ENCODE measurements at regions not wholly inside any gene's neighbourhood (a gene's known extent, or its start where the extent isn't known, plus 50 kb on each side); places are given as distances from the start of the nearest gene placed in this dataset.

- ChIA-PET POLR2A (no interaction called here), CTCF (interaction anchor here (0.8 kb wide), 1 partner anchor 13 kb away, joined by 3 read pairs; no protein-coding TSS in a partner anchor)
- H3K9me3 Mint-ChIP-seq (ENCODE audit: insufficient read depth), result peaks cover 4% of the 10 kb centered on the region
- Histone ChIP-seq H4K20me1 (ENCODE audit: control insufficient read depth, insufficient read depth, low read length, poor library complexity, severe bottlenecking) (no peaks in the 10 kb centered on the region), H3K9me3 (ENCODE audit: control extremely low read depth in 1 of 3, control insufficient read depth in 2 of 3, insufficient read depth in 1 of 3, low read length in 2 of 3) (peaks cover 0 to 3% (median 0%) of the 10 kb centered on the region in 3 donors), H3K4me2 (replicated peaks; ENCODE audit: low read depth, low read length, poor library complexity, severe bottlenecking) (no peak overlapping the region), H3K27ac (ENCODE audit: low read length in 2 of 2) (no peak overlapping the region), H3K4me3 (ENCODE audit: control extremely low read depth in 1 of 5, extremely low read depth in 1 of 5, insufficient read depth in 1 of 5, low read depth in 2 of 5, low read length in 4 of 5) (no peak overlapping the region), H3K27me3 (replicated peaks in 1 of 4; ENCODE audit: control extremely low read depth in 1 of 4, control insufficient read depth in 3 of 4, insufficient read depth in 4 of 4, low read length in 3 of 4) (peaks cover 0 to 9% (median 2%) of the 10 kb centered on the region in 4 experiments), H3K36me3 (replicated peaks in 1 of 2; ENCODE audit: control extremely low read depth in 1 of 2, control insufficient read depth in 1 of 2, extremely low read depth in 1 of 2, insufficient read depth in 2 of 2, low read length in 1 of 2) (no peaks in the 10 kb centered on the region), H2AFZ (ENCODE audit: insufficient read depth, low read depth, low read length, poor library complexity, severe bottlenecking) (no peak overlapping the region), H3K79me2 (ENCODE audit: control insufficient read depth, insufficient read depth, low read length) (no peaks in the 10 kb centered on the region), H3K4me1 (ENCODE audit: control insufficient read depth in 2 of 2, insufficient read depth in 2 of 2, low read length in 2 of 2) (no peaks in the 10 kb centered on the region), H3K9ac (ENCODE audit: low read length) (no peak overlapping the region)
- H3K27me3 Mint-ChIP-seq, result peaks cover 24% of the 10 kb centered on the region
- DNase-seq (no peak), ATAC-seq (ENCODE audit: low read depth) (no peak)
- no peaks in the 10 kb centered on the region for H3K4me1 Mint-ChIP-seq
- intact Hi-C loops (cut with micrococcal nuclease), result no loop called here
- 75% methylated on average over 2 of the region's 3 CpGs for WGBS (ENCODE audit: insufficient coverage)
- TF ChIP-seq CTCF (IDR thresholded peaks at IDR 0.05), result no peak
- no peak for TF ChIP-seq EZH2 (IDR thresholded peaks at IDR 0.05; ENCODE audit: borderline replicate concordance, insufficient read depth, low read depth, low read length, poor library complexity, severe bottlenecking)
- no peak overlapping the region for H3K27ac Mint-ChIP-seq
- H3K4me3 Mint-ChIP-seq, result no peak overlapping the region
These were observed 93.3 kb downstream of the EDN1 start for GRCh38 chr6:12383448-12383847.

GRCh38 chr6:12384357-12384912 lies 94.3 kb downstream of the EDN1 start:
- Mint-ChIP-seq H3K27me3 (peaks cover 28% of the 10 kb centered on the region), H3K4me3 (no peak overlapping the region), H3K9me3 (ENCODE audit: insufficient read depth) (peaks cover 4% of the 10 kb centered on the region), H3K27ac (no peak overlapping the region), H3K4me1 (no peaks in the 10 kb centered on the region)
- Histone ChIP-seq H3K27me3 (replicated peaks in 1 of 4; ENCODE audit: control extremely low read depth in 1 of 4, control insufficient read depth in 3 of 4, insufficient read depth in 4 of 4, low read length in 3 of 4) (peaks cover 0 to 9% (median 2%) of the 10 kb centered on the region in 4 experiments), H3K36me3 (replicated peaks in 1 of 2; ENCODE audit: control extremely low read depth in 1 of 2, control insufficient read depth in 1 of 2, extremely low read depth in 1 of 2, insufficient read depth in 2 of 2, low read length in 1 of 2) (no peaks in the 10 kb centered on the region), H3K4me2 (replicated peaks; ENCODE audit: low read depth, low read length, poor library complexity, severe bottlenecking) (no peak overlapping the region), H3K27ac (ENCODE audit: low read length in 2 of 2) (no peak overlapping the region), H3K4me1 (ENCODE audit: control insufficient read depth in 2 of 2, insufficient read depth in 2 of 2, low read length in 2 of 2) (no peaks in the 10 kb centered on the region), H3K4me3 (ENCODE audit: control extremely low read depth in 1 of 5, extremely low read depth in 1 of 5, insufficient read depth in 1 of 5, low read depth in 2 of 5, low read length in 4 of 5) (no peak overlapping the region), H3K9me3 (ENCODE audit: control extremely low read depth in 1 of 3, control insufficient read depth in 2 of 3, insufficient read depth in 1 of 3, low read length in 2 of 3) (peaks cover 0 to 3% (median 0%) of the 10 kb centered on the region in 3 donors), H4K20me1 (ENCODE audit: control insufficient read depth, insufficient read depth, low read length, poor library complexity, severe bottlenecking) (no peaks in the 10 kb centered on the region), H3K79me2 (ENCODE audit: control insufficient read depth, insufficient read depth, low read length) (no peaks in the 10 kb centered on the region), H3K9ac (ENCODE audit: low read length) (no peak overlapping the region), H2AFZ (ENCODE audit: insufficient read depth, low read depth, low read length, poor library complexity, severe bottlenecking) (no peak overlapping the region)
- DNase-seq, result no peak
- ATAC-seq (ENCODE audit: low read depth), result no peak
- no CpG with 5 or more reads among the region's 2 CpGs for WGBS (ENCODE audit: insufficient coverage)
- TF ChIP-seq CTCF (IDR thresholded peaks at IDR 0.05) (no peak), EZH2 (IDR thresholded peaks at IDR 0.05; ENCODE audit: borderline replicate concordance, insufficient read depth, low read depth, low read length, poor library complexity, severe bottlenecking) (no peak)
- CTCF ChIA-PET, result no interaction called here
- POLR2A ChIA-PET, result no interaction called here
- intact Hi-C loops (cut with micrococcal nuclease), result no loop called here
